ENCODE measurements at regions not wholly inside any gene's neighbourhood (a gene's known extent, or its start where the extent isn't known, plus 50 kb on each side); places are given as distances from the start of the nearest gene placed in this dataset.

DNA sequence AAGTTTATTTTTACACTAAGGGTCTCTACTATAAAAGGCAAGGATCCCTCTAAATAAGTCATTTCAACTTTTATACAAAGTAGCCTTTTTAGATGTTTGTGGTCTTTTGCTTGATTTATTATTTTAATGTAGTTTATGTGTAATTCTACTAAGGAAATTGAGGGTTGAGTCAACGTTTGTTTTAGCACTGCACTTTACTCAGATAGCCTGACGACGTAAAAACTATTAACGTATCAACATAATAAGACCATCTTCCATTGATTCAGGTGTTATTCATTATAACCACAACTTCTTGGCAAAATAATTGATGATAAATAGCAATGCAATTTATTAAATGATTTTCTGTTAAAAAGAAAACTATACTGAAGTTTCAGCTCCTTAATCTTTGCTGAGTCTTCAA is 1103.6 kb upstream of the ACVR2A start:
- no peak for DNase-seq (ENCODE audit: extremely low spot score, unreplicated experiment)
- no peaks in the 10 kb centered on the region for H3K4me1 Mint-ChIP-seq (ENCODE audit: unreplicated experiment)
- H3K36me3 Mint-ChIP-seq (ENCODE audit: unreplicated experiment): no peaks in the 10 kb centered on the region

DNA sequence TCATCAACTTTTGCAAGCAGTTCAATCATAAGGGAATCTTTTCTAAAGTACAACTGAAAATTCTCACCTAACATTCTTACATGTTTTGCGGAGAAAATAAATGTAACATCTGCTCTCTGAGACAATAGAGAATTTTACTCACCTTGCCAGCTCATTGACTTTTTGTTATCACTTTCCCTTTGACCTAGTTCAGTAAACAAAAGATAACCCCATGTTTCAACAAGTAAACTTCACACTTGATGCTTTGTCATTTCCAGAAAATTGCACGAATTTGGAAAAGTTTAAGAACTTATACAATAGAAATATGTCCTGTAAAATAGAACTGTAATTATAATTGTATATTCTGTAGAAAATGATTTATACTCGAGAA is 1110.0 kb upstream of the ACVR2A start:
- no peaks in the 10 kb centered on the region for H3K4me1 Mint-ChIP-seq (ENCODE audit: unreplicated experiment)
- H3K36me3 Mint-ChIP-seq (ENCODE audit: unreplicated experiment): no peaks in the 10 kb centered on the region
- TF ChIP-seq, protein P1, sequence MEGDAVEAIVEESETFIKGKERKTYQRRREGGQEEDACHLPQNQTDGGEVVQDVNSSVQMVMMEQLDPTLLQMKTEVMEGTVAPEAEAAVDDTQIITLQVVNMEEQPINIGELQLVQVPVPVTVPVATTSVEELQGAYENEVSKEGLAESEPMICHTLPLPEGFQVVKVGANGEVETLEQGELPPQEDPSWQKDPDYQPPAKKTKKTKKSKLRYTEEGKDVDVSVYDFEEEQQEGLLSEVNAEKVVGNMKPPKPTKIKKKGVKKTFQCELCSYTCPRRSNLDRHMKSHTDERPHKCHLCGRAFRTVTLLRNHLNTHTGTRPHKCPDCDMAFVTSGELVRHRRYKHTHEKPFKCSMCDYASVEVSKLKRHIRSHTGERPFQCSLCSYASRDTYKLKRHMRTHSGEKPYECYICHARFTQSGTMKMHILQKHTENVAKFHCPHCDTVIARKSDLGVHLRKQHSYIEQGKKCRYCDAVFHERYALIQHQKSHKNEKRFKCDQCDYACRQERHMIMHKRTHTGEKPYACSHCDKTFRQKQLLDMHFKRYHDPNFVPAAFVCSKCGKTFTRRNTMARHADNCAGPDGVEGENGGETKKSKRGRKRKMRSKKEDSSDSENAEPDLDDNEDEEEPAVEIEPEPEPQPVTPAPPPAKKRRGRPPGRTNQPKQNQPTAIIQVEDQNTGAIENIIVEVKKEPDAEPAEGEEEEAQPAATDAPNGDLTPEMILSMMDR (IDR thresholded peaks at IDR 0.05): no peak
- H3K9me3 Mint-ChIP-seq (ENCODE audit: unreplicated experiment): no peaks in the 10 kb centered on the region
- peaks cover 28% of the 10 kb centered on the region for H3K27me3 Mint-ChIP-seq (ENCODE audit: unreplicated experiment)
- H3K4me3 Mint-ChIP-seq (ENCODE audit: unreplicated experiment): no peak overlapping the region
- no peak overlapping the region for H3K27ac Mint-ChIP-seq (ENCODE audit: unreplicated experiment)
- no peak for DNase-seq (ENCODE audit: extremely low spot score, unreplicated experiment)

More for the DNA sequence above, 1103.6 kb upstream of the ACVR2A start:
- Mint-ChIP-seq H3K27ac (ENCODE audit: unreplicated experiment) (no peak overlapping the region), H3K9me3 (ENCODE audit: unreplicated experiment) (no peaks in the 10 kb centered on the region), H3K4me3 (ENCODE audit: unreplicated experiment) (no peak overlapping the region), H3K27me3 (ENCODE audit: unreplicated experiment) (peaks cover 55% of the 10 kb centered on the region)
- TF ChIP-seq, protein P1 (IDR thresholded peaks at IDR 0.05): no peak

DNA sequence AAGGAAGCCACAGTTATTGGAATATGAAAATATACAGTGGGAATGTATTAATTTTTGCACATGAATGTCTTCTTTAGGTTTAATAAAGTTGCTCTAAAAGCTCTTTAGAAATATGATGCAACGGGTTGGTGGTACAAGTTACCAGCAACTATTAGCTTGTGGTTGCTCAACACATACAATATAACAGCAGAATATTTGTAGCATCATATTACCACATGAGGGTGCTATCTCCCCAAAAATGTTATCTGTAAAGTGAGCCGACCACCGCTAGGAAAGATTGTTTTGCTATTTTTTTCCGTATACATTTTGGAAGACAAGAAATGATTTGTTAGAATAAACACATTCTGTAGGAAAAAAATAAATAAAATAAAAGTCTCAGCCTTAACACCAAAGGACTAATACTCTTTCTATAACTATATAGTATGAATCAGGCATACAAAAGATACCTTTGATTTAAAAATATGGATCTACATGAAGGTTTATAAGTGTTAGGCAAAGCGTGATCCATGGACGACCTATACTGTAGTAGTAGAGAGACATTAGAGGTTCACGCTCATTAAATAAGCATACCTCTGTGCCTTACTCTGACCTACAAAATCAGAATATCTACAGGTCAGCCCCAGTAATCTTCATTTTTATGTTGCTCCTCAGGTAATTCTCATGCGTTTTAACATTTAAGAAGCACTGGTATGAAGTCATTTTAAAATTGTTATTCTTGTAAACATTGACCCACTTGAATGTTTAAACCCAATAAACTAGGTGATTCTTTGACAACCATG is 1110.6 kb upstream of the ACVR2A start:
- Mint-ChIP-seq H3K9me3 (ENCODE audit: unreplicated experiment) (no peaks in the 10 kb centered on the region), H3K4me1 (ENCODE audit: unreplicated experiment) (no peaks in the 10 kb centered on the region), H3K4me3 (ENCODE audit: unreplicated experiment) (no peak overlapping the region), H3K36me3 (ENCODE audit: unreplicated experiment) (no peaks in the 10 kb centered on the region), H3K27ac (ENCODE audit: unreplicated experiment) (no peak overlapping the region), H3K27me3 (ENCODE audit: unreplicated experiment) (peaks cover 24% of the 10 kb centered on the region)
- no peak for DNase-seq (ENCODE audit: extremely low spot score, unreplicated experiment)
- TF ChIP-seq, protein P1 (IDR thresholded peaks at IDR 0.05): peak; percentile 75

DNA sequence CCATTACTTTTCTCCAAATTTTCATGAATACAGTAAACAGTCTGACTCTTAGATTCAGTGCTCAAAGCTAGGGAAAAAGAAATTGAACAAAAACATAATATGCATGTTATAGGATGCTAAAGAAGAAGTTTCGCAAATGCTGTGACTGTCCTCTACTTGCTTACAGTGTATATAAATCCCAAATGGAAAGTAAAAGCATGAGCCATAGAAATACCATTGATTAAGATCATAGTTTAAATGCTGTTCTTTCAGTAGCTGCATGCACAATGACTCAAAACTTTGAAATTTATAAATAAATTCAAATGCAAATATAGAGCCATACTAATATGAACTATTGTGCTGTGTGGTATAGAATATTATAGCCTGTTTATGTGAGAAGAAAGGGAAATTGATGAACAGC is 1113.9 kb upstream of the ACVR2A start:
- no peaks in the 10 kb centered on the region for H3K4me1 Mint-ChIP-seq (ENCODE audit: unreplicated experiment)
- DNase-seq (ENCODE audit: extremely low spot score, unreplicated experiment): no peak
- no peak overlapping the region for H3K27ac Mint-ChIP-seq (ENCODE audit: unreplicated experiment)
- H3K27me3 Mint-ChIP-seq (ENCODE audit: unreplicated experiment): peaks cover 7% of the 10 kb centered on the region
- H3K36me3 Mint-ChIP-seq (ENCODE audit: unreplicated experiment): no peaks in the 10 kb centered on the region
- H3K9me3 Mint-ChIP-seq (ENCODE audit: unreplicated experiment): no peaks in the 10 kb centered on the region
- no peak overlapping the region for H3K4me3 Mint-ChIP-seq (ENCODE audit: unreplicated experiment)
- TF ChIP-seq, protein P1 (IDR thresholded peaks at IDR 0.05): no peak

DNA sequence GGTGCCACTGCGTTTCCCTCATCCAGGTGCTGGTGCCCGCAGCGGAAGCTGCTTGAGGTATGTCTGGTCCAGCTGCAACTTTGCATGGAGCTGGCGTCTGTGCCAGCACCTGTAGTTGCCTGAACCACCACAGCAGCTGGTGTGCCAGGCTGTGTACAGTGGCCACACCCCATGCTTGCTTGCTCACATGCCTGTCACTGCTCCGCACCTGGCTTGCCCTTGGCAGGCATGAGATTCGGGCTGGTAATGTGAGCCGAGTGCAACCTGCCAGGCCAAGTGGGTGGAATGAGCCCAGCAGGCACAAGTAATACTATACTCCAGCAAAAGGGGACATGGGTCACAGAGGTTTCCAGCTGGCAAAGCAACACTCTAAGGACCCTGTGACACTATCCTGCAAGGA is 1123.3 kb upstream of the ACVR2A start:
- H3K27me3 Mint-ChIP-seq (ENCODE audit: unreplicated experiment): peaks cover 3% of the 10 kb centered on the region
- DNase-seq (ENCODE audit: extremely low spot score, unreplicated experiment): no peak
- no peak overlapping the region for H3K4me3 Mint-ChIP-seq (ENCODE audit: unreplicated experiment)
- no peaks in the 10 kb centered on the region for H3K4me1 Mint-ChIP-seq (ENCODE audit: unreplicated experiment)
- H3K9me3 Mint-ChIP-seq (ENCODE audit: unreplicated experiment): no peaks in the 10 kb centered on the region
- TF ChIP-seq, protein P1 (IDR thresholded peaks at IDR 0.05): no peak
- no peaks in the 10 kb centered on the region for H3K36me3 Mint-ChIP-seq (ENCODE audit: unreplicated experiment)
- H3K27ac Mint-ChIP-seq (ENCODE audit: unreplicated experiment): no peak overlapping the region

All from osteocyte (in vitro differentiated cells).